ENCODE measurements at regions not wholly inside any gene's neighbourhood (a gene's known extent, or its start where the extent isn't known, plus 50 kb on each side); places are given as distances from the start of the nearest gene placed in this dataset.
"Not testable (repeated sequence)": the region's sequence is repeated elsewhere in the genome, so short reads cannot be mapped to it uniquely, and the experiment has no call there.

DNA sequence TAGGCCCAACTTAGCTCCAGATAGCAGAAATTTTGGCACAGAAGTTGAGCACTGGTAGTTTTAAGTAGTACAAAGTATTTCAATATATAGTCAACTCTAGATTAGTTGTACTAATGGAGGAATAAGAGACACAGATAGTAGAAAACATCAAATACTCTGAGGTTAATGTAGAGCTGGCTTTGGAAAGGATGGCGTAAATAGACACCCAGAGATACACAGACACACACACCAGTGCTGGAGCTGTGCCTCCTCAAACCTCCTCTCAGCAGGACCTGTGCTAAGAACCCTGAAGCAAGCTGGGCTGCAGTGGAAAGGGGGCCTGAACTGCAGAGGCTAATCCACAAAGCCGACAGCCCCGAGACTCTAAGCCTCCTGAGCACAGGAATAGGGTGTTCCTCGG lies 67.0 kb upstream of the EDEM3 start:
- Histone ChIP-seq H2AFZ (ENCODE audit: low read depth) (no peak overlapping the region), H3K4me1 (ENCODE audit: low read depth, poor library complexity, severe bottlenecking) (peaks cover 34% of the 10 kb centered on the region), H3K4me2 (no peak overlapping the region), H3K4me3 (IDR thresholded peaks at IDR 0.05; ENCODE audit: insufficient read depth, low read depth, low read length) (no peak overlapping the region), H3K27me3 (ENCODE audit: insufficient read depth, low read depth) (no peaks in the 10 kb centered on the region), H3K36me3 (ENCODE audit: insufficient read depth) (no peaks in the 10 kb centered on the region; the same call in 1 of the 2 replicates), H3K9ac (no peak overlapping the region), H4K20me1 (ENCODE audit: insufficient read depth) (no peaks in the 10 kb centered on the region), H3K79me2 (ENCODE audit: insufficient read depth, low read depth) (no peaks in the 10 kb centered on the region), H3K27ac (no peak overlapping the region)
- TF ChIP-seq, protein P1, sequence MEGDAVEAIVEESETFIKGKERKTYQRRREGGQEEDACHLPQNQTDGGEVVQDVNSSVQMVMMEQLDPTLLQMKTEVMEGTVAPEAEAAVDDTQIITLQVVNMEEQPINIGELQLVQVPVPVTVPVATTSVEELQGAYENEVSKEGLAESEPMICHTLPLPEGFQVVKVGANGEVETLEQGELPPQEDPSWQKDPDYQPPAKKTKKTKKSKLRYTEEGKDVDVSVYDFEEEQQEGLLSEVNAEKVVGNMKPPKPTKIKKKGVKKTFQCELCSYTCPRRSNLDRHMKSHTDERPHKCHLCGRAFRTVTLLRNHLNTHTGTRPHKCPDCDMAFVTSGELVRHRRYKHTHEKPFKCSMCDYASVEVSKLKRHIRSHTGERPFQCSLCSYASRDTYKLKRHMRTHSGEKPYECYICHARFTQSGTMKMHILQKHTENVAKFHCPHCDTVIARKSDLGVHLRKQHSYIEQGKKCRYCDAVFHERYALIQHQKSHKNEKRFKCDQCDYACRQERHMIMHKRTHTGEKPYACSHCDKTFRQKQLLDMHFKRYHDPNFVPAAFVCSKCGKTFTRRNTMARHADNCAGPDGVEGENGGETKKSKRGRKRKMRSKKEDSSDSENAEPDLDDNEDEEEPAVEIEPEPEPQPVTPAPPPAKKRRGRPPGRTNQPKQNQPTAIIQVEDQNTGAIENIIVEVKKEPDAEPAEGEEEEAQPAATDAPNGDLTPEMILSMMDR (conservative IDR thresholded peaks at IDR 0.05; ENCODE audit: low read depth, low read length), result no peak

DNA sequence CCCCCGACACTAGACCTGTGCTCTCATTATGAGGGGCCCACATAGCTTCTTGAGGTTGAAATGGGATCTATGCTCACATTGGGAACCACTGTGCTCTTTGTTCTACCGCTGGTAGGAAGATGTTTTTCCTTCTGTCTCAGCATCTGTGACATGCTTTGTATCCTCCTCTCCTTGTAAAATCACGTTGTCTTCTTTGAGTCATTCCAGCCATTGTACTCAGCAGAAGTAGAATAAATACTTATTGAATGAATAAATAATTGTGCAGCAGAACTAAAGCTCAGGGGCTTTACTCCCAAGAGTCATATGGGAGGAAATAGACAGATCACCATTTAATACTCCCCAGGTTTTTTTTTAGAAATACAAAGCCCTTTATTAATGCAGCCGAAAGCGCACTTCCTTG lies 66.3 kb upstream of the EDEM3 start:
- Histone ChIP-seq H3K4me2 (no peak overlapping the region), H3K36me3 (ENCODE audit: insufficient read depth) (no peaks in the 10 kb centered on the region; the same call in 1 of the 2 replicates), H3K27me3 (ENCODE audit: insufficient read depth, low read depth) (no peaks in the 10 kb centered on the region), H3K27ac (no peak overlapping the region), H3K9ac (no peak overlapping the region), H4K20me1 (ENCODE audit: insufficient read depth) (no peaks in the 10 kb centered on the region), H3K4me1 (ENCODE audit: low read depth, poor library complexity, severe bottlenecking) (peaks cover 27% of the 10 kb centered on the region), H2AFZ (ENCODE audit: low read depth) (no peak overlapping the region), H3K4me3 (IDR thresholded peaks at IDR 0.05; ENCODE audit: insufficient read depth, low read depth, low read length) (no peak overlapping the region), H3K79me2 (ENCODE audit: insufficient read depth, low read depth) (no peaks in the 10 kb centered on the region)
- TF ChIP-seq, protein P1 (conservative IDR thresholded peaks at IDR 0.05; ENCODE audit: low read depth, low read length), result no peak

DNA sequence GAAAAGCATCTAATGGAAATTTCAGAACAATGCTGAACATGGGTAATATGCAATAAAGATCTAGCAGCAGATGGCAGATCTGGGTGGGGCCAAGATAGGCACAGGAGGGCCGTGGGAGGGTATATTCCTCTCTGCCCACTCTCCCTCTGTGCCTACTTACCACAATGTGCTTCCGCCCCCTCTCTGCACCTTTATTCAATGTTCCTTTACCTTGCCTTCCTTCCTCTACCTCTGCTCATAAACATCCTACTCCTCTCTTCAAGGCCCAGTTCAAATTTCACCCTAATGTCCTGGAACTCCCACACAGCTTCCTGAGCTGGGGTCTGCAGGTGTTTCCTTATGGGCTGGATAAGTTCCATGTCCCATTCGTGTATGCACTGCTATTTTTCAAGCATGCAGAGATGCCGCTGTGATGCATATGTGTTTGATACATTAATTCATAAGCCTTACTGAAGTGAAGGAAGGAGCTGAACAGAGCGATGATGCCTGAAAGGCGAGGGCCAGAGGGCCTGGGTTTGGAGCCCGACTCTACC lies 65.6 kb upstream of the EDEM3 start:
- no peak overlapping the region for H3K4me2 ChIP-seq
- H3K79me2 ChIP-seq (ENCODE audit: insufficient read depth, low read depth), result no peaks in the 10 kb centered on the region
- no peak overlapping the region for H3K9ac ChIP-seq
- no peaks in the 10 kb centered on the region for H3K27me3 ChIP-seq (ENCODE audit: insufficient read depth, low read depth)
- no peak overlapping the region for H3K4me3 ChIP-seq (IDR thresholded peaks at IDR 0.05; ENCODE audit: insufficient read depth, low read depth, low read length)
- H3K27ac ChIP-seq, result no peak overlapping the region
- H3K36me3 ChIP-seq (ENCODE audit: insufficient read depth), result no peaks in the 10 kb centered on the region; the same call in 1 of the 2 replicates
- no peak overlapping the region for H2AFZ ChIP-seq (ENCODE audit: low read depth)
- TF ChIP-seq, protein P1 (conservative IDR thresholded peaks at IDR 0.05; ENCODE audit: low read depth, low read length), result no peak
- H4K20me1 ChIP-seq (ENCODE audit: insufficient read depth), result no peaks in the 10 kb centered on the region
- H3K4me1 ChIP-seq (ENCODE audit: low read depth, poor library complexity, severe bottlenecking), result peaks cover 20% of the 10 kb centered on the region

DNA sequence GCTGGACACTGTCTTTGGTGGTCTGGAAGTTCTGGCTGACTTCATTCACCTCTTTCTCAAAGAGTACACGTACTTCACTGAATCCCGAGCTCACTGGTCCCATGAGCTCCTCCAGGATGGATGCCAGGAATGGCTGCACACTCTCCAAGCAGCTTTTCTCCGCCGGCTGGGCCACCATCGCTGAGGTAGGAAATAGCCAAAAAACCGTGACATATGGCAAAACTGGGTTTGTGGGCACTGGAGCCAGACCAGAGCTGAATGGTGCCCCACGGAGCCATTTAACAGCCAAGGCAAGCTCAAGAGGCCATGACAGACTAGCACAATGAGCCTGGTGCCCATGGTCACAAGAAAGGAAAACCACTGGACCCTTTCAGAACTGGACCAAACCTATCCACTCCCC lies 64.0 kb upstream of the EDEM3 start:
- Histone ChIP-seq H3K9ac (no peak overlapping the region), H3K27ac (no peak overlapping the region), H3K4me3 (IDR thresholded peaks at IDR 0.05; ENCODE audit: insufficient read depth, low read depth, low read length) (no peak overlapping the region), H3K27me3 (ENCODE audit: insufficient read depth, low read depth) (no peaks in the 10 kb centered on the region), H3K36me3 (ENCODE audit: insufficient read depth) (no peaks in the 10 kb centered on the region; the same call in 1 of the 2 replicates), H3K79me2 (ENCODE audit: insufficient read depth, low read depth) (no peaks in the 10 kb centered on the region), H2AFZ (ENCODE audit: low read depth) (no peak overlapping the region), H3K4me1 (ENCODE audit: low read depth, poor library complexity, severe bottlenecking) (peaks cover 4% of the 10 kb centered on the region), H3K4me2 (no peak overlapping the region), H4K20me1 (ENCODE audit: insufficient read depth) (no peaks in the 10 kb centered on the region)
- TF ChIP-seq, protein P1 (conservative IDR thresholded peaks at IDR 0.05; ENCODE audit: low read depth, low read length), result no peak

DNA sequence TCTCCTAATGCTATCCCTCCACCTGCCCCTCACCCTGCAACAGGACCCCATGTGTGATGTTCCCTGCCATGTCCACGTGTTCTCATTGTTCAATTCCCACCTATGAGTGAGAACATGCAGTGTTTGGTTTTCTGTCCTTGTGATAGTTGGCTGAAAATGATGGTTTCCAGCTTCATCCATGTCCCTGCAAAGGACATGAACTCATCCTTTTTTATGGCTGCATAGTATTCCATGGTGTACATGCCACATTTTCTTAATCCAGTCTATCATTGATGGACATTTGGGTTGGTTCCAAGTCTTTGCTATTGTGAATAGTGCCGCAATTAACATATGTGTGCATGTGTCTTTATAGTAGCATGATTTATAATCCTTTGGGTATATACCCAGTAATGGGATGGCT lies 62.3 kb upstream of the EDEM3 start:
- not testable (repeated sequence) for H3K27me3 ChIP-seq (ENCODE audit: insufficient read depth, low read depth); H3K36me3 ChIP-seq (ENCODE audit: insufficient read depth); H2AFZ ChIP-seq (ENCODE audit: low read depth); H3K4me2 ChIP-seq; H3K4me3 ChIP-seq (IDR thresholded peaks at IDR 0.05; ENCODE audit: insufficient read depth, low read depth, low read length); H3K9ac ChIP-seq; H3K79me2 ChIP-seq (ENCODE audit: insufficient read depth, low read depth); H4K20me1 ChIP-seq (ENCODE audit: insufficient read depth); H3K27ac ChIP-seq; H3K4me1 ChIP-seq (ENCODE audit: low read depth, poor library complexity, severe bottlenecking)
